DMS153 (cell line): ENCODE measurements at regions not wholly inside any gene's neighbourhood (a gene's known extent, or its start where the extent isn't known, plus 50 kb on each side); places are given as distances from the start of the nearest gene placed in this dataset.

Experiments
- DNase-seq: peaks from one replicate; lab custom pipeline; 2025; lab: John Stamatoyannopoulos, UW

DNA sequence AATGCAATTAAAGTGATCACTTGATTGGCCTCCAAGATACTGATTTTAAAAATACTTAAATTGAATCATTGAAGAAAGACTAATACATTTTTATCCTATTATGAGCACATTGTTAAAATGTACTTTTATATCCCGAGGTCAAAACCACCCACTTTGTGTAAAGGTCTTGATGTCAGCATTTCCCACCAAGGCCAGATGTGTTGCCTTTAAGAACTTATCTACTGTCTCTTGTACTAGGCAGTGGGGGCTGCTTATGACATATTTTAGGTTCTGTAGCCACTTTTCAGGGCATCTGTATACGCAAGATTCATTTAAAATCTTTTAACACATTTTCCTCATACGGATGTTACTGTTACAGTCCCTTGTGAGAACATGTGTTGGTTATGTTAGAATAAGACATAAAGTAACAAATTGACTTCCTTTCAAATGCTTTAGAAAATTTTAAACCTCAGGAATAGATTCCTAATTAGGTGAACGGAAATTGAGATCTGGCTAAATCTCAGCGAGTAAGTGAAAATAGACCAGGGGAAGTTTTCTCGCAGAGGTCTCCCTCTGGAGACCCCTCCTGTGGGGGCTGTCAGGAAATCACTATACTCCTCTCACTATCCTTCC, 456.2 kb downstream of the ADAMTS20 start:
- no peak for DNase-seq

DNA sequence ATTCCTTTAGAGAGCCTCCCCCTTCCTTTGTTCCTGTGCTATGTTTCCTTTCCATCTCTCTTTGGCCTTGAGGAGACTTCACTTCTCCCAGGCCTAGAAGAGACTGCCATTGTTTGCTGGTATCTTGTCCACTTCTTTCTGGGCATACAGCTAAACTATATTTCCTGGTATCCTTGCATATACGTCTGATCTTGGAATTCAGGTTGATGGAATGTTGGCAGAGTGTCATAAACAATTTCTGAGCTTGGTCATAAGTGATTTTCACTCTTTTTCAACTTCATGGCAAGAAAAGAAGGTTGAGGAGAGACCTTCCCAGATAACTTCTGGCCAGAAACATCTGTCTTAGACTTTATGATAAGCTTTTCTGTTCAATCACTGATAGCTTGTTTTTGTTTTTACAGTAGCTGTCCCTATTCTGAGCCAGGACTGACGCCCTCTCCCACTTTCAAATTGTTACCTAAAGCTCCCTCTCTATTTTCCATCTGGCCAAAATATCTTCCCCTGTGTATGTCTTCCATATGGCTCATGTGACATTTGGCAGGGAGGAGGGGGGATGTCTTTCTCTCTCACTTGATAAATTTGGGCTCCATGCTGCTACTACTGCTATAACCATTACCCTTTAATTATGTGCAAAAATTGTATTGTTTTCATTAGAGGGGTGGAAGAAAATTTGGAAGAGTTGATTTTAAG, 457.0 kb downstream of the ADAMTS20 start:
- DNase-seq: no peak

DNA sequence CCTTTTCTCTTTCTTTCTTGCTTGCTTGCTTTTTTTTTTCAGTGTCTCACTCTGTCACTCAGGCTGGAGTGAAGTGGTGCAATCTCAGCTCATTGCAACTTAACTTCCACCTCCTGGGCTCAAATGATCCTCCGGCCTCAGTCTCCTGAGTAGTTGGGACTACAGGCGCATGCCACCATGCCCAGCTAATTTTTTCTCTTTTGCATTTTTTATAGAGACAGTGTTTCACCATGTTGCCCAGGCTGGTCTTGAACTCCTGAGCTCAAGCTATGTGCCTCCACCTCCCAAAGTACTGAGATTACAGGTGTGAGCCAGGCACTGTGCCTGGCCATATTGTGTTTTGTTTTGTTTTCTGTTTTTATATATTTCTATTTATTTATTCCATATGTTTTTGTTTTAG, 461.0 kb downstream of the ADAMTS20 start:
- no peak for DNase-seq

DNA sequence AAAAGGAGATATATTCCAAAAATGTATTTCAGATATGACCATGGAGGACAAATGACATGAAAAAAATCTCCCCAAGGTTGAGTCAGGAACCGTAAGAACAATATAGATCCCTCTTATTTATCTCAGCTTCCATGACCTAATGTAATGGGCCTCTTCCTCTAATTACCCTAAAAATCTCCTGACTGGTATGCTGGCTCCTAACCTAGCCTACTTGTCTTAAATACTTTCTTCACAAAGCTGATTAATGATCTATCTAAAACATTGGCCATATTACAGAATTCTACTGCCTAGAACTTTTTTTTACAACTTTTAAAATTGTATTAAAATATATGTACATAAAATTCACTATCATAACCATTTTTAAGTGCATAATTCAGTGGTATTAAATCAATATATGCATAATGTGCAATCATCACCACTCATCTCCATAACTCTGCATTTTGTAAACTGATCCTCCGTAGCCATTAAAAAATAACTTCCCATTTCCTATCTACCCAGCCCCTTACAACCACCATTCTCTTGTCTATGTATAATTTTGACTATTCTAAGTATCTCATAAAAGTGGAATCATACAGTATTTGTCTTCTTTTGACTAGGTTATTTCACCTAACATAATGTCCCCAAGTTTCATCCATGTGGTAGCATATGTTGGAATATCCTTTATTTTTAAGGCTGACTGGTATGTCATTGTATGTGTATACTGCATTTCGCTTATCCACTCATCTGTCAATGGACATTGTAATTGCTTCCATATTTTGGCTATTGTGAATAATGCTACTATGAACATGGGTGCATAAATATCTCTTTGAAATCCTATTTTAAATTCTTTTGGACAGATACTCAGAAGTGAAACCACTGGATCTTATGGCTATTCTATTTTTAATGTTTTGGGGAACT, 464.6 kb downstream of the ADAMTS20 start:
- no peak for DNase-seq

DNA sequence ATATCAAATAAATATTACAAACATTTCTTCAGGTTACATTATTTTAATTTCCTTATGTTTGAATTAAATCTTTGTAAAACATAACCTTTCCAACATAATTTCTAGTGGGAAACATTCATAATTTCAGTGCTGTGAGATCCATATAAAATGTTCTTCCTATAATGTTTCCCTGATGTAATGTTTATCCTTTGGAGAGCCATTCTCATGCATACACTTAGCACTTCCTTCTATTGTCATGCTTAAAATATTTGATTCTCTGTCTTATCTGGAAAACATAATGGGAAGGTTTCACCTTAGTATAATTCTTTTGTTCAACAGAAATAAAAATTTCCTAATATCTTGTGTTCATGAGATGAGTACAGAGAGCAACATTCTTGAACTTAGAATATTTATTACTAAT, 472.5 kb downstream of the ADAMTS20 start:
- DNase-seq: no peak

DNA sequence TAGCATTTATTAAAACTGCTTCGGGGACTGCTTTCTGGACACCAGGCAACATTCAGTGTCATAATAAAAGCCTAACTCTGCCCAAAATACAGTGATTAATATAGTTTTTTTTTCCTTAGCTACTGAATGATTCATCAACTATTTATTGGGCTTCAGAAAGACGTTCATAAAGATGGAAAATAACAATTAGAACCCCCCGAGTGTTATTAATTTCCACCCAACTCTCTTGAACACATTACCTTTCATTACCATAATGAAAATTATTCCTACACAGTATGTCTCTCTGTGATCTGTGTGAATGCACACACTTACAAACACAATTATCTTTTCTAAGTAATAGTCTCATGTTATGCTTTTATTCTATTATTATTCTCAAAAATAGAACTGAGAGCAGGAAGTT, 473.0 kb downstream of the ADAMTS20 start:
- DNase-seq: no peak

DNA sequence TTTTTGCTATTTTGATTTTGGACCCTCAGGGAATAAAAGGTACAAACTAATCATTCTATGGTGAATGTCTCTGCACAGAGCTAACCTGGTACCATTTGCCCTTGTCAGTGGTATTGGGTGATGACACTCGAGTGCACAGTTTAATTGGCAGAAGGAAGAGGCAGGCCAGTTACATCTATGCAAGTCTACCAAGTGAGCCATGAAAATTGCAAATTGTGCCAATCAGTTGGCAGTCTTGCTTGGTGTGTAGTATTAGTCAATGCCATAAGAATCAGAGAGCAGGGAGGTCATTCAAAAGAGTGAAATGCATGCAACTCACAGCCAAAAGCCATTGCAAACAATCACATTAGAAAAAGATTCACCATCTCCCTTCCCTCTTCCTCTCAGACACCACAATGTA, 479.6 kb downstream of the ADAMTS20 start:
- DNase-seq: no peak

DNA sequence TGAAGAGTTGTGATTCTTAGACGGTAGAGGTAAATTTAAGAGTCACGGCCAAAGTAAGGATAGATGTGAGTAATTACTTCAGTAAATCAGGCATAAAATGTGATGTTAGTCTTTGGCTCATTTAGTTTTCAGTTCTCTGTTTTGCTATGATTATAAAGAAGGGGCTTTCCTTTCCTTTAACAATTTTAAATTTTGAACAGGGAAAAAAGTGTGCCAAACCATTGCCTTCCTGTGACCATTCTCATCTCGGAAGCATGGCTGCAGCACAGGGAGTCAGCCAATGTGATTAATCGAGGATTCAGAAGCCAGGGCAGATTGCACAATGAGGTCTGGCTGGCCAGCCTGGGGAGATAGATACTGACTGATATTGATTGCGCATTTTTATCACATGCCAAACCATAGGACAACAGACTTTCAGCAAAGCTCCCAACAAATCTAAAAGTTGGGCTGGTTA, 480.2 kb upstream of the PRICKLE1 start:
- no peak for DNase-seq

DNA sequence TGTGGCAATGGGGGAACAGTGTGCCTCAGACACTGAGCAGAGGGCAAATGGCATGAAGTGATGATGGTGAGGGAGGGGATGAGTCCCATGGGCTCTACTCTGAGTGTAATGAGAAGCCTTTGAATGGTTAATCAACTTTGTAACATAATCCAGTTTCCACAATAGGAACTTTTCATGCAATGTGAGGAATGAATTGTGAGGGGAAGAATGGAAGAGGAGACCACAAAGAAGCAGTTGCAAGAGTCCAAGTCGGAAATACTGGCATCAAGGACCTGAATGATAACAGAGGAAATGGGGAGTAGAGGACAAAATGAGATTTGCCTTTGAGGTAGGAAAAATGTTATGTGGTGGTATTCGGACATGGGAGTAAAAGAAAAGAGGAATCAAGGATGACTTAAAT, 476.9 kb upstream of the PRICKLE1 start:
- no peak for DNase-seq

DNA sequence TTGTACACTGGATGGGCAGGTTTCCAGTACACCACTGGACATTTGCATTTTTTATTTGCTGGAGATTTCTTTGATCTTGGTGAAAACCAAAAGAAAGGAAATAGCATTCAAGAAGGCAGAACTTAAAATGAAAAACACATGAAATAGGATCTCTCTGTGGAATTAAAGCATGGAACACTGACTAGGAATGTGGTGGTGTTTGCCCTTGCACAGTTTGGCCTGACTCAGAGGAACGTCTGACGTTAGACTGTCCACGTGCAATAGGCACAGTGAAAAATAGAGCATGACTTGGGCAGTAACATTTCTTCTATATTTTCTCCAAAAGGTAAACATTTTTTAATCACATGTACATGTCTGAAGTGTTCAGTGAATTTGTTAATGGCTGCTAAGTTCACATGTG, 474.1 kb upstream of the PRICKLE1 start:
- DNase-seq: no peak

DNA sequence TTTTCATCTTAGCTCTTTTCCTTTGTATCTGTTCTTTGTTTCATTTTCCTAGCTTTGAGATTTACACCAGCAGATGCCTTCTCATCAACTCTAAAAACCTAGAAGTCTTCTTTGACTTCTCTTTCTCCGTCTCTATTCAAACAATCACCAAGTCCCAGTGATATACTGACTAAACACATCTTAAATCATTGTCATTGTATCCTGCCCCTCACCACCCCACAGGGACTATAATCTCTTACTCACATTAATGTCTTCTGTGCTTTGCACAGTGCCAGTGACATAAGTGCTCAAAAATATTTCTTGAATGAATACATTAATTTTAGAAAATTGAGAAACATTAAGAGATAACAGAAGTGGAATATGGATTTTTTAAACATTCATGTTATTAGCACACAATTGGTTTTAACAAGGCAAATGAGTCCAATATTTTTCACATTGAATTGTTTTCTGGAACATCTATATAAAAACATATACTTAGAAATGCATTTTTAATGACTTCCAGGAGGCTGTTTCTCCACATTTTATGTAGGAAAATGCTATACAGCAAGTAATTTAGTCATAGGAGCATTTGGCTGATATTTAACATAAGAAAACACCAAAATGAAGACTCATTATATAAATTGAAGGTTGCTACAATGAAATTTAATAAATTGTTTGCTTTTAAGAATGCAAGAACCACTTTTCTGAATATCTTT, 472.8 kb upstream of the PRICKLE1 start:
- DNase-seq: no peak

DNA sequence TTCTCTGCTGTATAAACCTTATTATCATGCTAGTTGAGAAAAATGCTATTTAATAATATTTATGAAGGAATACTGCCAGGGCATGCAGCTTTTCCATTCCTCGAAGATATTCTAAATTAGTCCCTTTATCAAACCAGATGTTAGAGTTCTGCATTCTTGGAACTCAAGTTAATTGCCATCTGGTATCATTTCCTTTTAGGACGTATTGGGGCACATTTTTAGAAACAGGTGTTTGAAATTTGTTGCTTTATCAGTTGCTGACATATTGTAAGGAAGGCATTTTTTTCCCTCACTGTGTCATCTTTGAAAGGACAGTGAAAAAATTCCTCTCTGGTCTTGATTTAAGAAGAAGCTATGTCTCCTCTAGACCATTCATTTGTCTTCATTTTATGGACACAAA, 471.2 kb upstream of the PRICKLE1 start:
- DNase-seq: no peak

DNA sequence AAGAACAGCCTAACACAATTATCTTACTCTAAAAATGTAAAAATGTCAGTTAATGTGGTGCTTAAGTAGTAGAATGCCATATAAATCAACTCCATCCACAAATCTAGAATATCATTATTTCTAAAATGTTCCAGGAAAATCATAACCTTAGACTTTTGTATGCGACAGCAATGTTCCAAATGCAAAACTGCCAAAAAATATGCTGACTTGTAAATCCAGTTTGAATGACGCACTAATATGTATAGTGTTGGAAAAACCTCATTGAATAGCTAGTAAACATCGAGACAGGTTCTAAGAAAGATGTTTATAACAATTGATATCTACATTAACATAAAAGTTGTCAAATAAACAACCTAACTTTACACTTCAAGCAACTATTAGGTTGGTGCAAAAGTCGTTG, 469.1 kb upstream of the PRICKLE1 start:
- no peak for DNase-seq

DNA sequence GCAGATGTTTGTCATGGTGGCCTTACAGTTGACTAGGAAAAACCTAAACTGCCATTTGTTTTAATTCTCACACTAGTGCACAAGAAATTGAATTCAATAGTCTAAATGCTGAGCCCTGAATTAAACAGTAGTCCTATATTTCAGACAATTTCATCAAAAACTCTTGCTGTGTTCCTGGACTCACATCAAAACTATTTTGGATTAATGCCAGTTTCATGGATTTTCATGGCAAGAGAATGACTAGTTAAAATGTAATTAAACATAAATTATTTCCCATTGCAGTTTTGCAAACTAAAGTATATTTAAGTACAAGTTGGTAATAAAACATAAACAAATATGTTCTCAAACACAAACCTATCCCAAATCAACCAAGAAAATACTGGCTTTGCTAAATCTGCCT, 468.0 kb upstream of the PRICKLE1 start:
- DNase-seq: no peak

DNA sequence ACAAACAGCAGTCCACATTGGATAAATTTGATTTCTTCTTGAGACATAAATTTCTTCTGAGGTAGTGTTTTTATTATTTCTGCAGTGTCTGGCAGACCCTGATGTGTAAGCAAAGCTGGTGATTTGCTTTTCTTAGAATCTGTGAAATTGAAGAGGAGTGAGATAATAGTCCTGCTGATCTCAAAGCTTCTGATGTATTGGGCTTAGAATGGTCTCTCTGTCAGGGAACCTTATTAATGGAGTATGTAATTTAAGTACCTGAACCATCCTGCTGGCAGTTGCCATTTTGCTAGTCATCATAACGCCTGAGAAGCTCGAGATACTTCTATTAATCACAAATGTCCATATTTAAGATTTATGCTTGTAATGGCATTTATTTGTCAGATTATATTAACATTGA, 464.5 kb upstream of the PRICKLE1 start:
- DNase-seq: no peak

DNA sequence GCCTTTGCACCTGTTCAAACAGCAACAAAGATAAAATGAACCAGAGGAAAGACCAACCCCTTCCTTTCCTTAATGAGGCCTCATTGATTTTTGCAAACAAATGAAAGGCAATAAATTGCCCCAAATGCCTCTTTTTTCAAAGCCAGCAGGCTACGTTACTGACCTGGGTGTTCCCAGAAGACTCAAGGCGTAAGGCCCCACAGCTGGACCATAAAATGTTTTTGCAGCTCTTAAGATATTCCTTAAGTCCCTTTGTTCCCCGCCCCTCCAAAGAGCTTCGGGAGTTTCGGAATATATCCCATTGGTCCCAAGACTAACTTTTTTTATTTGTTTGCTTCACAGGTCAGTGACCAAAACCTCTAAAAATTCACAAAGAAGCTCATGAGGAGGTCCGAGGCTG, 462.9 kb upstream of the PRICKLE1 start:
- no peak for DNase-seq

DNA sequence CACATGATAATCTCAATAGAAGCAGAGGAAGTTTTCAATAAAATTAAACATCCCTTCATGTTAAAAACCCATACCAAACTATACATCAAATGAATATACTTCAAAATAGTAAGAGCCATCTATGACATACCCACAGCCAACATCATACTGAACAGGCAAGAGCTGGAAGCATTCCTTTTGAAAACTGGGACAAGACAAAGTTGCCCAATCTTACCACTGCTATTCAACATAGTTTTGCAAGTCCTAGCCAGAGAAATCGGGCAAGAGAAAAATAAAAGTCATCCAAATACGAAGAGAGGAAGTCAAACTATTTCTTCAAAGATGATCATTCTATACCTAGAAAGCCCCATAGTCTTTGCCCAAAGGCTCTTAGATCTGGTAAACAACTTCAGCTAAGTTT, 454.7 kb upstream of the PRICKLE1 start:
- DNase-seq: no peak

DNA sequence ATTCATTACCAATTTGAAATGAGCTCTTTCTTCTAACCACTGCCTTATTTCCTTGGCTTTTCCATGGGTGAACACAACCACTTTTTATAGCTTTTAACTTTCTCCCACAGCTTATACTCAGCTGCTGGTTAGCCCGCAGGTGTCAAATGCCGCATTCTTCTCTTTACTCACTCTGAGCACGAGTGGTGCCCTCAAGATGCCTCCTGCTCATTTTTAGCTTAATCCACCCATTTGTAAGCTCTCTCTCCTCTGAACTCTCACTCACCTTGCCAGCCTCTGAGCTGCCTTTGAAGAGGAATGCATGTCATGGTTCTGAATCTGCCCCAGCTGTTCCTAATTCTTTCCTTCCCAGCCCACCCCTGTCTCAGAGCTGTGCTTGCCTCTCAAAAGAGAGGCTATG, 449.4 kb upstream of the PRICKLE1 start:
- DNase-seq: no peak

DNA sequence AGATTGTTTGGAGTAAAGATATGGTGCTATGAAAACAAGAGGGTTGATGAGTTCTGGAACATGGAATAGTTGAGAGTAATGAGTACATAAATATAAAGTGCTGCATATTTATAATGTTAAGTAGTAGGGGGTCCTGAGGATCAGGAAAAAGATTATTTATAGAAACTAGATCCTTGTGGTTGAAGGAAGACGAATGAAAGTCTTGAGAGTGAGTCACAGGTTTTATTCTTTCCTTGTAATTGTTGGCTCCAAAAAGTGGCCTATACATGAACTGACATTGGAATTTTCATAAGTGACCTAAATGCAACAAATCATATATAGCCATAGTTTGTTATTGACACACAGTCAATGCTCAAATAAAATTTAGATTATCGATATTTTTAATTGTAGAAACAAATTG, 440.4 kb upstream of the PRICKLE1 start:
- DNase-seq: no peak

DNA sequence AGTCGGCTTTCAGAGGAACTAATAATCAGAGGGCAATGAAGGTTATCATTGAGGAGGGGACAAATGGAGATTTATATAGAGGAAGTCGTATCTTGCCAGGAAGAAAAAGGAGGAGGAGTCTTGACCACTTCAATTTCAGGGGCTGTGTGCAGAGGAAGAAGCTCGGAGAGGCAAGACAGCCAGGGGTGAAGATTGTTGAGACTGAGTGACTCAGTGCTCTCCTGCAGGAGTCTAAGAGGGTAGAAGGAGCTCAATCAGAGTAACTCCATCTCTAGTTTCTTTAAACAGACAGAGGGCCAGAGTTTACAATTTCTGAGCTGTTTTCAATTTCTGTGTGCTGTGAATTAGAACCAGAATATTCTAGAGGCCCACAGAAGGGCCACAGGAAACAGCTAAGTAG, 439.3 kb upstream of the PRICKLE1 start:
- no peak for DNase-seq

DNA sequence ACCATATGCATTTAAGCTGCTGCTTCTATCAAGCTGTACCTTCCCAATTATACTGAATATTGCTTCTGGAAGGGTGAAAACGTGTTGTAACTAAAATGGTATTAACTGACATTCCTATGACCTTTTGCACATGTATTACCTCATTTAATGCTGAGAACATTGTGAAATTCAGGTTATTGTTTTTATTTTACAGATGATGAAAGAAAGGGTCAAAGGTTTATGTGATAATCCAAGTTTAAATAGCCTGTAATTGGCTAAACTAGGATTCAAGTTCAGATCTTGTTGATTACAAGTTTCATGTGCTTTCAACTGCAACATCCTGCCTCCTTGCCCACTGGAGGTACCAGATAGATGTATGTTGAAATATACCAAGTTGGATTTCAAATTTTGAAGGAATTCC, 433.3 kb upstream of the PRICKLE1 start:
- no peak for DNase-seq

DNA sequence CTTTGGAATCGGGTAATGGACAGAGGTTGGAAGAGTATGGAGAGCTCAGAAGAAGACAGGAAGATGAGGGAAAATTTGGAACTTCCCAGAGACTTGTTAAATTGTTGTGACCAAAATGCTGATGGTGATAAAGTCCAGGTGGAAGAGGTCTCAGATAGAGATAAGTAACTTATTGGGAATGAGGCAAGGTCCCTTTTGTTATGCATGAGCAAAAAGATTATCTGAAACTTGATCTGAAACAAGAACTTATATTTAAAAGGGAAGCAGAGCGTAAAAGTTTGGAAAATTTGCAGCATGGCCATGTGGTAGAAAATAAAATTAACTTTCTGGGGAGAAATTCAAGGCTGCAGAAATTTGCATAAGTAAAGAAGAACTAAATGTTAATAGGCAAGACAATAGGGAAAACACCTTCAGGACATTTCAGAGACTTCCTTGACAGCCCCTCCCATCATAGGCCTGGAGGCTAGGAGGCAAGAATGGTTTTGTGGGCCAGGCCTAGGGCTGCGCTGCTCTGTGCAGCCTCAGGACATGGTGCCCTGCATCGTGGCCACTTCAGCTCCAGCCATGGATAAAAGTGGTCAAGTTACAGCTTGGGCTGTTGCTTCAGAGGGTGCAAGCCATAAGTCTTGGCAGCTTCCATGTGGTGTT, 425.7 kb upstream of the PRICKLE1 start:
- no peak for DNase-seq
